CD14-positive monocyte (primary cell): ENCODE measurements at regions not wholly inside any gene's neighbourhood (a gene's known extent, or its start where the extent isn't known, plus 50 kb on each side); places are given as distances from the start of the nearest gene placed in this dataset.

ENCODE experiments used
- DNase-seq, 3 donors: peaks; one replicate each; pipeline ENCODE4 v3.0.0-alpha.2; 2011 to 2022
- H2AFZ ChIP-seq: 2 replicates; pipeline ENCODE4 v1.6.0; 2012; ENCODE audit warnings: mild to moderate bottlenecking, low read depth, low read length, inconsistent platforms; ENCODE audit not compliant: insufficient read depth, poor library complexity, severe bottlenecking
- H3K27ac ChIP-seq, 2 donors: 1 replicate in 1 of 2; 2 replicates in 1 of 2; pipeline ENCODE4 v1.5.1; 2012 to 2013; ENCODE audit warnings: low read length in 2 of 2, control low read depth in 1 of 2, inconsistent platforms in 1 of 2, low read depth in 1 of 2, mild to moderate bottlenecking in 1 of 2
- H3K27me3 ChIP-seq, 2 donors: one replicate each; pipeline versions ENCODE4 v1.6.0 to v1.6.1; 2011 to 2013; ENCODE audit warnings: low read length in 2 of 2; ENCODE audit not compliant: control insufficient read depth in 2 of 2, insufficient read depth in 2 of 2
- H3K36me3 ChIP-seq, 2 donors: replicated peaks in 1 of 2; 1 replicate in 1 of 2; 2 replicates in 1 of 2; pipeline versions ENCODE4 v1.5.1 to v1.6.1; 2012 to 2013; ENCODE audit warnings: low read length in 2 of 2, control low read depth in 1 of 2, inconsistent platforms in 1 of 2, mild to moderate bottlenecking in 1 of 2; ENCODE audit not compliant: insufficient read depth in 2 of 2, control insufficient read depth in 1 of 2
- H3K4me1 ChIP-seq, 2 donors: 1 replicate in 1 of 2; 2 replicates in 1 of 2; pipeline versions ENCODE4 v1.5.1 to v1.6.1; 2012 to 2013; ENCODE audit warnings: low read length in 2 of 2, control low read depth in 1 of 2, inconsistent platforms in 1 of 2, mild to moderate bottlenecking in 1 of 2, moderate library complexity in 1 of 2; ENCODE audit not compliant: insufficient read depth in 2 of 2, control insufficient read depth in 1 of 2
- H3K4me2 ChIP-seq: replicated peaks from 2 replicates; pipeline ENCODE3; 2012; ENCODE audit warnings: low read length, moderate library complexity, mild to moderate bottlenecking; ENCODE audit not compliant: poor library complexity, severe bottlenecking; ENCODE audit errors: extremely low read depth
- H3K4me3 ChIP-seq, 3 experiments: fragments of 200-600 bp in 1 of 3; sonication (generic) in 1 of 3; replicated peaks in 1 of 3; 1 replicate in 2 of 3; 2 replicates in 1 of 3; pipeline ENCODE4 v1.5.1; 2011 to 2013; ENCODE audit warnings: low read length in 3 of 3, mild to moderate bottlenecking in 3 of 3, control low read depth in 2 of 3, low read depth in 2 of 3, inconsistent platforms in 1 of 3, moderate library complexity in 1 of 3
- H3K79me2 ChIP-seq: 2 replicates; pipeline ENCODE4 v1.6.0; 2012; ENCODE audit warnings: mild to moderate bottlenecking, control low read depth, inconsistent platforms, low read length, moderate library complexity; ENCODE audit not compliant: insufficient read depth
- H3K9ac ChIP-seq: 2 replicates; pipeline ENCODE4 v1.6.0; 2017; ENCODE audit warnings: low read length, mild to moderate bottlenecking; ENCODE audit not compliant: insufficient read depth, poor library complexity, severe bottlenecking
- H3K9me3 ChIP-seq, 2 donors: replicated peaks in 1 of 2; 1 replicate in 1 of 2; 2 replicates in 1 of 2; pipeline versions ENCODE4 v1.5.1 to v1.6.1; 2012 to 2013; ENCODE audit warnings: low read length in 2 of 2, control low read depth in 1 of 2; ENCODE audit not compliant: control insufficient read depth in 1 of 2, insufficient read depth in 1 of 2
- H4K20me1 ChIP-seq: 2 replicates; pipeline ENCODE4 v1.6.0; 2012; ENCODE audit warnings: mild to moderate bottlenecking, low read length, control low read depth, moderate library complexity; ENCODE audit not compliant: insufficient read depth
- H3K27ac Mint-ChIP-seq, 7 donors: one replicate each; pipeline ENCODE4 v1.8.0; 2020; ENCODE audit warnings: mild to moderate bottlenecking in 7 of 7, mixed read lengths in 7 of 7, moderate library complexity in 6 of 7, inconsistent platforms in 2 of 7
- H3K27me3 Mint-ChIP-seq, 3 donors: one replicate each; pipeline ENCODE4 v1.8.0; 2021 to 2022; ENCODE audit warnings: low read depth in 3 of 3, mild to moderate bottlenecking in 3 of 3, mixed read lengths in 3 of 3, moderate library complexity in 3 of 3, inconsistent platforms in 1 of 3
- H3K36me3 Mint-ChIP-seq, 2 donors: one replicate each; pipeline ENCODE4 v1.8.0; 2020; ENCODE audit warnings: mixed read lengths in 2 of 2, inconsistent platforms in 1 of 2, mild to moderate bottlenecking in 1 of 2
- H3K4me1 Mint-ChIP-seq: one replicate; pipeline ENCODE4 v1.8.0; 2020; ENCODE audit warnings: mild to moderate bottlenecking, mixed read lengths
- H3K4me3 Mint-ChIP-seq, 2 donors: one replicate each; pipeline ENCODE4 v1.8.0; 2020; ENCODE audit warnings: mild to moderate bottlenecking in 2 of 2, mixed read lengths in 2 of 2, moderate library complexity in 1 of 2
- H3K9me3 Mint-ChIP-seq, 7 donors: one replicate each; pipeline ENCODE4 v1.8.0; 2020 to 2022; ENCODE audit warnings: mixed read lengths in 7 of 7, mild to moderate bottlenecking in 6 of 7, moderate library complexity in 6 of 7, inconsistent platforms in 2 of 7
- CTCF ChIP-seq: fragments of 200-600 bp; IDR thresholded peaks from one replicate; pipeline ENCODE4 v1.8.0; 2022; ENCODE audit warnings: antibody characterized with exemption, mild to moderate bottlenecking
- WGBS: methylation state at CpG from one replicate; pipeline ENCODE4 v1.1.5; 2013; ENCODE audit warnings: missing lambda C conversion rate; ENCODE audit not compliant: insufficient coverage; 5-methylcytosine and 5-hydroxymethylcytosine counted together
- intact Hi-C, 2 donors: fragments of 100-400 bp; cut with micrococcal nuclease; formaldehyde crosslinking; loops; one replicate each; pipeline versions ENCODE4 v1.15.0 to v1.15.1; 2023

- no peak overlapping the region for H3K4me3 Mint-ChIP-seq
- no CpG with 5 or more reads among the region's 2 CpGs for WGBS
- Histone ChIP-seq H3K36me3 (no peaks in the 10 kb centered on the region), H3K27me3 (no peaks in the 10 kb centered on the region), H4K20me1 (no peaks in the 10 kb centered on the region), H3K4me2 (no peak overlapping the region), H3K27ac (no peak overlapping the region), H3K9ac (no peak overlapping the region), H3K4me1 (peaks cover 4 to 7% of the 10 kb centered on the region in 2 donors), H3K79me2 (no peaks in the 10 kb centered on the region), H2AFZ (no peak overlapping the region), H3K9me3 (no peaks in the 10 kb centered on the region), H3K4me3 (no peak overlapping the region)
- H3K27ac Mint-ChIP-seq, result no peak overlapping the region
- no peak for TF ChIP-seq CTCF
- peaks cover 0 to 11% (median 0%) of the 10 kb centered on the region in 7 donors for H3K9me3 Mint-ChIP-seq
- H3K36me3 Mint-ChIP-seq, result no peaks in the 10 kb centered on the region
- H3K4me1 Mint-ChIP-seq, result peaks cover 14% of the 10 kb centered on the region
- no peak for DNase-seq
- H3K27me3 Mint-ChIP-seq, result peaks cover 0 to 9% (median 6%) of the 10 kb centered on the region in 3 donors
- intact Hi-C loops, result no loop called here
Observed at GRCh38 chrX:39720945-39721344, 376.8 kb downstream of the BCOR start.

GRCh38 chrX:39721566-39722279, 376.0 kb downstream of the BCOR start:
- H3K4me1 Mint-ChIP-seq, result peaks cover 21% of the 10 kb centered on the region
- no peak overlapping the region for H3K4me3 ChIP-seq
- peaks cover 0 to 9% (median 0%) of the 10 kb centered on the region in 7 donors for H3K9me3 Mint-ChIP-seq
- 76% methylated on average over 2 of the region's 12 CpGs for WGBS
- no peak overlapping the region for H3K4me2 ChIP-seq
- no peak for TF ChIP-seq CTCF
- H3K36me3 Mint-ChIP-seq, result no peaks in the 10 kb centered on the region
- H3K9ac ChIP-seq, result no peak overlapping the region
- no peak overlapping the region for H3K27ac Mint-ChIP-seq
- peaks cover 9 to 14% of the 10 kb centered on the region in 2 donors for H3K4me1 ChIP-seq
- H3K4me3 Mint-ChIP-seq, result no peak overlapping the region
- no peaks in the 10 kb centered on the region for H3K79me2 ChIP-seq
- intact Hi-C loops, result no loop called here
- H3K27ac ChIP-seq, result no peak overlapping the region
- no peaks in the 10 kb centered on the region for H4K20me1 ChIP-seq
- no peaks in the 10 kb centered on the region for H3K36me3 ChIP-seq
- peaks cover 0 to 6% (median 6%) of the 10 kb centered on the region in 3 donors for H3K27me3 Mint-ChIP-seq
- no peaks in the 10 kb centered on the region for H3K27me3 ChIP-seq
- no peak overlapping the region for H2AFZ ChIP-seq
- no peak for DNase-seq
- H3K9me3 ChIP-seq, result no peaks in the 10 kb centered on the region
